ENCODE measurements at regions not wholly inside any gene's neighbourhood (a gene's known extent, or its start where the extent isn't known, plus 50 kb on each side); places are given as distances from the start of the nearest gene placed in this dataset.

DNA sequence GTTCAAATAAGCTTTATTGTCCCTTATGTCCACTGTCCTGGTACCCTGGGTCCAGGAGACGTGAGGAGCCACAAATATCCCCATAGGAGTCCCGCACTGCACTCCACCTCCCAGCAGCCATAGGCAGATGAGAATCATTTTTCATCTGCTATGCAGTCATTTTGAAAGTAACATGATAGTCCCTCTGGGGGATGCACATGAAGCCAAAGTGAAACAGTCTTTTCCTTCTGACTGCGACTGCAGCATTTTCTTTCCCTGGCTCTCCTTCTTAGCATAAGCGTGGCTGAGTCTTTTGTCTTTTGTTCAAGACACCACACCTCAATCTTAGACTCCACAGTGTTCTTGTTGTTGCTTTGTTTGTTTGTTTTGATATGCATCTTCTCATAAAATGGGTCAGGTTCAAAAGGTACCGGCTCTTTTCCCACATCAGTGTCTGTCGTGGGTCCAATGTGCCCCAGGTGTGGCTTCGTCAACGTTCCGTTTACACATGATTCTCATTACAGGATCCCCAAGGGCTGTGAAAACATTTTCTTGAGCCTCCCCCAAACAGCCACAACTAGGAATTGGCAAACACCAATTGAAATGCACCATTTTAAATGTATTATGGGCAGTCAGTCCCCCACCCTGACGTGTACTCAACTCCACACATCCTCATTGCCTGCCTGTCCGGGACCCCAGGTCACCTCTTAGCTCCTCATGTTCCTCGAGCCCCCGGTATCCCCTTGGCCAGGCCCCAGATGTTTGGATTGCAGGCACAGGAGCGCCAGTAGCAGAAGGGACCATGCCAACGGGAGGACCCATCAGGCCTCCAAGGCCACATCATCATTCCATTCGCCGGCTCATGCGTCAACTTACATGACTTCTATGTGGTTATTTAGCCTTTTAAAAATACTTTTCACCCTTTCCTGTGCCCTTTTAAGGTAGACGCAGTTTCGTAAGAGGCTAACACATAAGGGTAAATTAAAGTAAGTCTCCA is 237.8 kb upstream of the DAPK1 start:
- FAIRE-seq: no peak

DNA sequence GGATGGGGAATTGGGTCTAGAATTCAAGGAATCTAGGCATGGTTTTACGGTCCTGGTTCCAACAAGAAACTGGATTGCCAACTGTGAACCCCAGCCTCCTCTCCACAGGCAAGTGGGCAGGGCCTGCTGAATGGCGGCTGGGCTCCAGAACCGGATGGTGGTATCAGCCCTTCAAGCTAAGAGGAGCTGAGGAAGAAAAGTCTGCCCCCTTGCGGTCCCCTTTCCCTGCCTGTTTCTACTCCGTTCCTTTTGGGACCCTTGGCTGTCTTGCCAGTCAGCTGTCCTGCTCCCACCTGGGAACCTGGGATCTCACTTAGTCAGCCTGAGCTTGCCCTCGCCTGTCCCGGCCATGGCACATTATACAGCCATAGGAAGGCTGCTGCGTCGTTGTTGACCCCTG is 234.4 kb upstream of the DAPK1 start:
- no peak for FAIRE-seq

DNA sequence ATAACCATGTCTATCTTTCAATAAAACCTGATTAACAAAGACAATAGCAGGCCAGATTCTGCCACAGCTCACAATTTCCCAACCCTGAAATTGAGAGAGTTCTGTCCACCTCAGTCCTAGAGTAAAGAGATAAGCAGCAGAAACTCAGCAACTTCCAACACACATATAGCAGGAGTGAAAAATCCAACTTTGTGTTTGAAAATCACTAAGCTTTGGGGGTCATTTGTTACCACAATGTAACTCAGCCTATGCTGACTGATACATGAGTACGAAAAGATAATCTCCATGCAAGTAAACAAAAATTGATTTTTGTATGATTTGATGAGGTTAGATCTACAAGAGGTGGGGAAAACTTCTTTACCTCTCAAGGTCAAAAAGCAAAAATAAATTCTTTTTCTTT is 231.0 kb upstream of the DAPK1 start:
- no peak for FAIRE-seq

DNA sequence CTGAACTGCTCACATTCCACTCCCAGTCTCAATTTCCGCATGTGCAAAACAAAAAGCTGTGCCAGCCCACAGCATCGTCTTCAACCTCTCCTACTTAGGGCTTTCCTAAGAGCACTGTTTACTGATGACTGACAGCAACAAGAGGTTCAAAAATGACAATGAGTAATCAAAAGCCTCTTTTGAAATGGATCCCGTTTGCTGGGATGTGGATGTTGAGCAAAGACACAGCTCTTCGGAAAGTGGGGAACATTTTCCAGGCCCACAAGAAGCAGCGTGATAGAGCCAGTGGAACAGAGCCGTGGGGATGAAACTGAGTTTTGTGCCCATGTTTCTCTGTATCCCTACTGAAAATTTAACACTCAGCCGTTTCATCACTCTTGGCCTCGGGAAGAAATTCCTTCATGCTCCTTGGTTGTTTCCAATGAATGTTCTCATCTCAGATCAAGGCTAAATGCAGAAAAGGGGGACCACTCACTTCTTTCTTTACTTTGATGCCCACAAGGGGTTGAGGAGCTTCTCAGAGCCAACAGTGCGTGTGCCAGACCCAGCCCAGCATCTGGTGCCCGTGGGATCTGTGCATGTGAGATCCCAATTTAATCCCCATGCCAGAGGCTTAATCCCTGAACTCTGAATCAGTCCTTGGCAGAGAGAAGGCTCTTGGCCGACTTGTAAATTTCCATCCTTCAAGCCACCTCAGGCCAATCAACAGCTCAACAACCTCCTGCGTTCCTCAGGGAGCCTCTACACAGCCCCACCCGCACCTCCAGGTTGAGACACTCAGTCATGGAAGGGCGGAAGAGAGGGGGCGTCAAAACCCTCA is 230.2 kb upstream of the DAPK1 start:
- FAIRE-seq: no peak

DNA sequence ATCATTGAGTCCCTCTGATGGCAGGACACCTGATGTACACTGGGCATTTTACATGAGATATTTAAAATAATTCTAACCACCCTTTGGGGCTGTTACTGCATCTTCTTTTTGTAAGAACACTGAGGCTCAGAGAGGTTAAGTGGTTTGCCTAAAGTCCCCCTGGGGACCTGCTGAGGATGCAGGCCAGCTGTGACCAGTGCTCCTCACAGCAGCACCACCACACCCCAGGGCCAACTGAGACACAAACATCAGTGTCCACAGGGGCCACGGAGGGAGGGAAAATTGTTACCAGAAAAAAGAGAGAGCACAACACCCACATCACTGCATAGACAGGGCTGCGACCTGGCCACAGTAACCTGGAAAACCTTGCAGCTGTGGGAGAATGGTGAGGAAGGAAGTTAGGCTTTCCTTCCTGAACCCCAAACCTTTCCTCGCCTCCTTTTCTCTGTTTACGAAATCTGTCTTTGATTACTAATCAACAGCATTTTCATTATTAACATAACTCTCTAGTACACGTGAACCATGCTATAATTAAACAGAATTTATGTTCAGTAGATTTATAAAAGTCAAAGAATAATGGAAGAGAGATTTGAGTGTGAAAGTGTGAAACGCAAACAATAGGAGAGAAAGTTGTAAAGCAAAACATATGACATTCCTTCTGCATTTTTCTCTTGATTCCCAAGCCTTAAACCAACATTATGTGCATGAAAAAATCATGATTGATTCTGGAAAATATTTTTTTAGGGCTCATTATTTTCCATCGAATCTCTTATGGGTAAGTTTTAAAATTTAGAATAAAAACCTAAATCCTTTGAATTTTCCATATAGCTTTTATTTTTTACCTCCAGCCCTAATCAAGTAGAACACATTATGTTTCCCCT is 228.1 kb upstream of the DAPK1 start:
- no peak for FAIRE-seq

DNA sequence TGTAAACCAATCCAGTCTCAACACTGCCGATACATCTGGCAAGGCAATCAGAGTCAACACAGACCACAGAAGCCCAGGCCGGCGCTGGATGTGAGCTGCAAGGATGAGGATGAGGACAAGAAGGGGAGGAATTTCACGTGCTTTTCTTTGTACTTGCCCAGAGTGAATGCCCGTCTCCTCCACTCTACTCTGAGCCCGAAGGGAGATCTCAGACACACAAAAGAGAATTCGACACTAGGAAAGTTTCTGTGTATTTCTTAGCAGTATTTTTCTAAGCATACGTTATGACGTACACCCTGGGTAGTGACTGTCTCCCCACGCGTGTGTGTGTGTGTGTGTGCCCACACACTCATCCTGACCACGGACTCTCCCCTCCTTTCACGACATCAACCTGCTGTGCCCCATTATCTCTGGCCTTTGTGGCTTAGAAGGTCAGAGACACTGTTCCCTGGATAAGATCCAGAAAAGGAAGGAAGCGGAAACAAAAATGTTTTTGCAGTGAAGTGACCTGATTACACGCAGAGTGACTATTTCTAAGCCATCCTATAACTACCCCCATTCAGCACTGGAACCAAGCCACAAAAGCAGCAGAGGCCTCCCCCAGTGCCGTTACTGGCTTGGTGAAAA is 227.3 kb upstream of the DAPK1 start:
- FAIRE-seq: no peak

DNA sequence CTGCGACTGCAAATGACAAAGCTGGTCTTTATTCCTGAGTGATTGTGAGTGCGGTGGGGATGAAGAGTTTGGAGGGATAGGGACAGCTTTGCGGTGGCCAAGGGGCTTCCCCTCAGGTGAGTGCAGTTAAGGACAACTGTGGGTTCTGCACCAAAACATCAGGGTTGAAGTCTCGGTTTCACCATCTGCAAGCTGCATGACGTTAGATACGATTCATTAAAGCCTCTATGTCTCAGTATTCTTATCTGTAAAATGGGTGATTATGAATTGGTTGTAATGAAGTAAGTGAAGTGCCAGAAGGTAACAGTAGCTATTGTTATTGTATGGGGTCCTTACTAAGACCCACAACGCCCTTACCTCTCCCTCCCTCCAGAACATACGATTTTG is 226.8 kb upstream of the DAPK1 start:
- FAIRE-seq: no peak

DNA sequence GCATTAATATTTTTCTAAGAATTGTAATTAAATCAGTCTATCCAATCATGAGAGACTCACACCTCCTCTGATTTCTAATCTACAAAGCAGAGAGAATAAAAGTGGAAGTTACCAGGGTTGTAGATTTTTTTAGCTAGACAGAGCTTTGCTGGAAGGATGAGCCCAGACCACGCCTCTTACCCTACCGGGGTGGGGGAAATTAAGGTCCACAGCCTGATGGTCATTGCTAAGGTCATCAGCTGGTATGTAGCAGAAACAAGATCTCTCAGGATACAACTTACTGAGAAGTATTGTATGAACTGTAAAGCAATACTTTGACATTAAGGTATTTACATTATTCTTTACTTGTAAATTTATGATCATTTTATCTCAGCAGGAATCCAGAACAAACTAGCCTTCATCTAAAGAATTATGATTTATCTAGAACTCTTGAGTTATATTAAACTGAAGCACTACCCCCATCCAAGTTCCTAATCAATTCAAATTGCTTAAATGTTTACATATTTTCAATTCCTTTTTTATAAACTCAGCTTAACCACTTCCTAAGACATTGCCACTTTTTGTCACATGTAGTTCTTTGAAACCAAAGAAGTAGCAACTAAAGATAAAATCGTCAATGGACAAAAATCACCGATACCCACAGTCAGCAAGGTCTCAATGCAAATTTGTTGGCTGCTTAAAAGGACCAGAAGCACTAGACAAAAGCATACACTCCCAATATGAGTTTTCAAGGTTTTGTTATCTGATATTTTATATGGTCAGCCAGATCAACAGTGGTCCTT is 225.8 kb upstream of the DAPK1 start:
- no peak for FAIRE-seq

DNA sequence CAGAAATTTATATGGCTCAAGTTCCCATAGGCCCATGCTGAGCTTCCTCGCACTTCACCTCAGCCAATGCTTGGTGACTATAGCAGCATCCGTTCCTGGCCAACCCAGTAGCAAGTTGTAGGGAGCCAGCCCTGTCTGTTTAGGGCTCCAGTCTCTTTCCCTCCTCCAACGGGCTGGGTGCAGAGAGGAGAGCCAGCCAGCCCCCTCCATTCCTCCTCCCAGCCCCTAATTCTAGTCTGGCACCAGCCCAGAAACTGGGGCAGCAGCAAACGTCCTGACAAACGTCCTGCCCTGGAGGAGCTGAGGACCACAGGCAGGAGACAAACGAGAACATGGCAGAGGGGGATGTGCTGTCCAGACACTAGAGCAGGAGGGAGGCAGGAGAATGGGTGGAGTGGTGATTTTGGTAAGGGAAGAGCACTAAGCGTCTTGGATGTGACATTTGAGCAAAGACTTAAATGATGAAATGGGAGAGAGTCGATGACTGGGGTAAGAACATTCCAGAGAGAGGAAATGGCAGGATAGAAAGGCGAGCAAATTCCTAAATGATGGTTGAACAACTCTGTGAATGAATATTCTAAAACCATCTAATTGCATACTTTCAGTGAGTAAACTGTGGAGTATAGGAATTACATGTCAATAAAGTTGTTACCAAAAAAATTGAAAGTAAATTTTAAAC is 222.5 kb upstream of the DAPK1 start:
- no peak for FAIRE-seq

DNA sequence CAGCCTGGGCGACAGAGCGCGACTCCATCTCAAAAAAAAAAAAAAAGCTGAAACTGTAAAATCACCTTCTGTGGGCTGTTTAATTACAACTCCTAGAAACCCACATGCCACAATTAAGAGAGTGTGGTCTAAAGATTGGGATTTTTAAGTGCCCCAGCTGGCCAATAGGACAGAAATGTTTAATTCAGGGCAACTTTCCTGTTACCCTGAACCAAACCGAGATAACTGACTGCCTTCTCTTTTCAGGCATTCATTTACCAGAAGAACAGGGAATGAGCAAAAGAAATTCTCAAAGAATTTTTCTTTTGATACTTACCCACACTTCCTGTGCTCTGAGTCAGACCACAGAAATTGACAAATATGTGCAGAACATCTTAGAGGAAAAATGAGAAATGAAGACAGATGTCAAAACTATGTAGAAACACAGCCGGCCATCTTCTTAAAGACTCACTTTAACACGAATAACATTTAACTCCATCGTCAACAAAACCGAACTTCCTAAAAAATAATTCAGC is 221.3 kb upstream of the DAPK1 start:
- no peak for FAIRE-seq

DNA sequence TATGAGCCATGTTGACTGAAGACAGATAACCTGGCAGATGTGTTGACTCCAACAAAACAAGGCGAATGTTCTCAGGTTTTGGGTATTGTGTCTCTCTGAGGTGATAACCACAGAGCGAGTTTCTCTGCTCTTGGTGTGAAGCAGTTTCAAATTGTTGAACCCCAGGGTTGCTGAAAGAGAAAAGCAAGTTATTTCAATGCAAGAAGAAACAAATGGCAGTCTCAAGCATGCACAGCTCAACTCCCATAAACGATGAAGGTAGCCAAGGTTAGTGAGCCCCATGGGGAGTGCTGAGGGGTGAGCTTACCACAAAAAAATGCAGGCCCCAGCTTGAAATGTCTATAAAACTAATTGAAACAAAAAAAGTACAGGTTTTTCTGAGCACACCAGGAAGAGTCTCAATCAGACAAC is 220.8 kb upstream of the DAPK1 start:
- no peak for FAIRE-seq

DNA sequence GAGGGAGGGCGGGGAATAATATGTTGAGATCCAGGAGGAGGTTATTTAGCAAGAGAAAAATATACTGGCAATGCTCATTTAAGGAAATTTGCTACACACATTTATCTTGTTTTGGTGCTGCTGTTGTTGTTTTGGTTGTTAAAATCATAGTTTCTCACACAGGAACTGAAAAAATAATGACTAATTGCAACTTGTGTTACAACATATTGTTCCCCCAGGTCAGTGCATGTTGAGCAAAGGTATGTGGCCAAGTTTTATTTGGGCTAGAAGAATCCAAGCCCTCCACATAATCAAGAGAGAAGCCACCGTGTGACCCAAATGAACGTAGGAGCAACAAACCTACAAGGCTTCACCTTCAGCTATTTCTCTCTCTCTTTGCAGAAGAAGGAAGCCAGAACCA is 220.3 kb upstream of the DAPK1 start:
- no peak for FAIRE-seq

DNA sequence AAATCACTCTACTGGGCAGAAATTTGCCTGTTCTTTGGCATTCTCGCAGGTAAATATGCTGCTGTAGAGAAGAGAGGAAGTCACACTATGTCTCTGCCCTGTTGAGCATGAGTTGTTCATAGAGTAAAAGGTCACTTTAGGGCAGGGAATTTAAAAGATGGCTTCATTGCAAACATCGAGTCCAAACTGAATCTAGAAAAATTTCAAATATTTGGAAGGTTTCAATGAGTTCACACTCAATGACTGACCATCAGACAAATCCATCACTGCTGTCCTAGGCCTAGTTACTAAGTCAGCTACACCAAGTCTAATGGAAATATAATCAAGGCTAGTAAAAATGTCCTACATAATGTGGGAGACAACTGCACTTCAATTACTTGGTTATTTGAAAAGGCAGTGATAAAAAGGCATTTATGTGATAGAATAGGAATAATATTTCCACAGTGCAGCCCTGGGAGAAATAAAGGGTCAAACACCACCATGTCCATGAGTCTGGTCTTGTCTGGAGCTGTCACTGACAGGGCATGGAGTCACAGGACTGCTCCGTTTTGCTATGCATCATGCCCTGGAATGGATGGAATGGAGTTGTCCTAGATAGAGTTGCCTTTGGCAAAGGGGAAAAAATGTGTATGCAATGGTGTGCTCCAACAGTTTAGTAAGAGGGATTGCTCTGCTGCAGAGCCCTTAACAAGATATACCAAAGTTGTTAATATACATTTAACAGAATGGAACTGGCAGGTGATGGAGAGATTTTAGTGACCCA is 218.5 kb upstream of the DAPK1 start:
- FAIRE-seq: no peak

DNA sequence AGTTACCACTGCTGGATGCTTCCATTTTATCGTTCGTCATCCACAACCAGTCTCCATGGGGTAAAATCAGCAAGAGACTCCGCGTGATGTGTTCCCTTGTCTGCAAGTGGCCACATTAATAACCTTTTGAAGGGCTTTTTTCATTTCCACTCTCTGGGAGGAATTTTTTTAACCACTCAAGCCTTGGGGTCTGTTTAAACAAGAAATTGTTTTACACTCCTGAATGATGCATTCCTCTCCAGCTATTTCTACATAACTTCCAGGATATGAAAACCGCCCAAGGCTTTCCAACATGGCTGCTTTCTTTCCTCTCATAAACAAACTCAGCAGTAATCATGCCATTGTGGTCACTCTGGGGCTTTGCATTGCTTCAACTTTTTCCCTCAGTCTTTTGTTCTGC is 217.2 kb upstream of the DAPK1 start:
- no peak for FAIRE-seq

DNA sequence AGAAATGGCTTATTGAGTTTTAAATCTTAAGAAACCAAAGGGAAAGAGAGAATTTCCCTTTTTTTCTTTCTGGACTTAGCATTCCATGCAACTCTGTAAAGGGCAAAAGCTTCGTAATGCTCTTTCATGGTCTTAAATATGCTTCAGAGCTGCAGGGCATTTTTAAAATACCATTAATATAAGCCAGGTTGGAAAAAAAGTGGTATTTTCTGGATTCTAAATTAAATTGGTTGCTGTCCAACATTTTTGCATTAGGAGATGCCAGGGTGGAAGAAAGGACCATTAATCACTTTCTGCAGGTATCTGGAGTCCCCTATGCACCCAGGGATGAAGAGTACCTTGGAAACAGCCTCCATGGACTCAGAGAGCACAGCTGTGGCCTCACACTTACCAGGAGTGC is 215.1 kb upstream of the DAPK1 start:
- FAIRE-seq: no peak

DNA sequence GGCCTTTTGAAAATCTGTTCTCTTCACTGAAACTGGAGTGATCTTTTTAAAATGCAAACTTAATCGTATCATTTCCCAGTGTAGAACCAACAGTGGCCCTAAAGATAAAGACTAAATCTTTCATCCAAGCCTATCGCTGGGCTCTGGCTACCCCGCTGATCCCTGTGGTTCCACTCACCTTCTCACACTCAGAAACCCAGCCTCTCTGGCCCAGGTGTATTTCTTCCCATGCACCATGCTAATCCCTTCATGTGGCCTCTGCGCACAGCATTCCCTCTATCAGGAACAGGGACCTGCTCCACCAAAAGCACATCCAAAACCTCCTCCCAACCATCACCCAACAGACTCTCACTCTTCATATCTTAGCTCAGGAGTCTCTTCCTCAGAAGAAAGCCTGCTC is 214.1 kb upstream of the DAPK1 start:
- FAIRE-seq: no peak

DNA sequence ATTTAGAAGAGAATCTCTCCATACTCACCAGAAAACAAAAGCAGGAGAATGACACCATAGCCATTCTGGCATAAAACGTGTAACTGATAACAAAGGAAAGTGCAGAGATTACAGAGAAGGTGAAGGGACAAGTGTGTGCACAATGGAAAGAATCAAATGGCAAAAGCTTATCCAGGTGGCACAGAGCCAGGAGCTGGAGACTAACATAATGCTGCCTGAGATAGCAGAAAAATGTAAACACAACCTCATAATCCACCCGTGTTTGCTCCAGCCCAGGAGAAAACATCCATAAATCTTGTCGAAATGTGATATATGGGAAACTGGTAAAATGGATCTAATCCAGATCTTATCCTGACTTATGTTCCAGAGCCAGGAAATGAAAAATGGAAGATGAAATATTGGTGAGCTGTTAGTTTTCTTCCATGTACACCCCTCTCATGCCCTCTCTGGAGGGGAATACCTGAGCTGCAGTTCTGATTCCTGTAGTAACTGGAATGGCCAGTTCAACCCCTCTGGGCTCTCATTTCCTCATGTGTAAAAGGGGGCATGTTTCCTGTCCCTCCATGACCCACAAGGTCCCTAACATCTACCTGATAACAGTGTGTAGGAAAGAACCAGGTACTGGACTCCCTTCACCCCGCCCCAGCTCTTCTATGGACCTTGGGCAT is 212.3 kb upstream of the DAPK1 start:
- no peak for FAIRE-seq

DNA sequence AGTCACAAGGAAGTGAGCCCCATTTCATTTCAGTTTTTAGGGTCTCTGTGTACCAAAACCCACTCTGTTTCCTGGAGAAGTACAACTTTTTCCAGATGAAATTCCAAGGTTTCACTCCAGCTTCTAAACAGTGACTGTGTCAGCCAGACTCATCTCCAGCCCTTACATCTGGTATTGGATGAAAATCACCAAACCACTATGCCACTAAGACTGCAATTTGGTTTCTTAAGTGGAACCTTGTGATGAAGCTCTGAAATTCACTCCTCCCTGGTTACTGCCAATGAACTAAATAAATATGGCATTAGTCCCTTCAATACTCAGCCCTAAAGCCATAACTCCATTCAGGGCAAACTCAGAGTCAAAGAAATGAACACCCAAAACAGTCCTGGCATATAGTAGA is 211.2 kb upstream of the DAPK1 start:
- FAIRE-seq: no peak
